ENCODE measurements at regions not wholly inside any gene's neighbourhood (a gene's known extent, or its start where the extent isn't known, plus 50 kb on each side); places are given as distances from the start of the nearest gene placed in this dataset.

DNA sequence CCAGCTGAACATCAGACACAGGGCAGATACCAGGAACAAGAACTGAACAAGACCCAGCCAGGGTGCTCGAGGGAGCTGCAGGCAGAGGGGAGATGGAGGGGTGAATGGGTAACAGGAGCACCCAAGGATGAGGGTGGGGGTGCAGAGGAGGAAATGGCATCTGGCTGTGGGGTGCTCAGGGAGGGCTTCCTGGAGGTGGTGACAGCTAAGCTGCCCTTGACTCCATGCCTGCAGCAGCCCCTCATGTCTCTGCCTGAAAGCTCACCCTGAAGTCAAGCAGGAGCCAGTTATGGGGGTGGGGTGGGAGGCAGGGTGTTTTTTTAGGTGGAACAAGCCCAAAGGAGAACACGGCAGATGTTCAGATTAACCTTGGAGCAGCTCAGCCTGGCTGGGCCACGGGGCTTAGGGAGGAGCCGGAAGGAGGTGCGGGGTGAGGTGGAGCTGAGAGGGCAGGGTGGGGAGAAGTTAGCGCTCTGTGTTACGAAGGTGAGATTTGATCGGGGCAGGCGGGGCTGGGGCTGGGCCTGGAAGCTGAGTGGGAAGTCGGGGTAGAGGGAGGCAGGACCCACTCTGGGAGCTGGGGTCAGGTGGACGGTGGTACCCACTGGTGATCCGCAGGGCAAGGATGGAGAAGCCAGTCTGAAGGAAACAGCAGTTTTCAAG, 143.0 kb downstream of the ENGASE start:
- H3K27ac ChIP-seq (ENCODE audit: extremely low read length, insufficient read depth, low read length), result no peak overlapping the region
- H4K20me1 ChIP-seq (ENCODE audit: insufficient read depth, low read length), result peaks cover 9% of the 10 kb centered on the region; the same call in 1 of the 2 replicates
- DNase-seq (ENCODE audit: low spot score), result no peak
- H3K4me3 ChIP-seq (replicated peaks in 1 of 3; ENCODE audit: insufficient read depth in 1 of 3, low read depth in 2 of 3, low read length in 3 of 3), result no peak overlapping the region
- TF ChIP-seq, protein P1, sequence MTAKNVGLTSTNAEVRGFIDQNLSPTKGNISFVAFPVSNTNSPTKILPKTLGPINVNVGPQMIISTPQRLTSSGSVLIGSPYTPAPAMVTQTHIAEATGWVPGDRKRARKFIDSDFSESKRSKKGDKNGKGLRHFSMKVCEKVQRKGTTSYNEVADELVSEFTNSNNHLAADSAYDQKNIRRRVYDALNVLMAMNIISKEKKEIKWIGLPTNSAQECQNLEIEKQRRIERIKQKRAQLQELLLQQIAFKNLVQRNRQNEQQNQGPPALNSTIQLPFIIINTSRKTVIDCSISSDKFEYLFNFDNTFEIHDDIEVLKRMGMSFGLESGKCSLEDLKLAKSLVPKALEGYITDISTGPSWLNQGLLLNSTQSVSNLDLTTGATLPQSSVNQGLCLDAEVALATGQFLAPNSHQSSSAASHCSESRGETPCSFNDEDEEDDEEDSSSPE (CRISPR knock-in tag; IDR thresholded peaks at IDR 0.05), result no peak
- TF ChIP-seq, protein P2, sequence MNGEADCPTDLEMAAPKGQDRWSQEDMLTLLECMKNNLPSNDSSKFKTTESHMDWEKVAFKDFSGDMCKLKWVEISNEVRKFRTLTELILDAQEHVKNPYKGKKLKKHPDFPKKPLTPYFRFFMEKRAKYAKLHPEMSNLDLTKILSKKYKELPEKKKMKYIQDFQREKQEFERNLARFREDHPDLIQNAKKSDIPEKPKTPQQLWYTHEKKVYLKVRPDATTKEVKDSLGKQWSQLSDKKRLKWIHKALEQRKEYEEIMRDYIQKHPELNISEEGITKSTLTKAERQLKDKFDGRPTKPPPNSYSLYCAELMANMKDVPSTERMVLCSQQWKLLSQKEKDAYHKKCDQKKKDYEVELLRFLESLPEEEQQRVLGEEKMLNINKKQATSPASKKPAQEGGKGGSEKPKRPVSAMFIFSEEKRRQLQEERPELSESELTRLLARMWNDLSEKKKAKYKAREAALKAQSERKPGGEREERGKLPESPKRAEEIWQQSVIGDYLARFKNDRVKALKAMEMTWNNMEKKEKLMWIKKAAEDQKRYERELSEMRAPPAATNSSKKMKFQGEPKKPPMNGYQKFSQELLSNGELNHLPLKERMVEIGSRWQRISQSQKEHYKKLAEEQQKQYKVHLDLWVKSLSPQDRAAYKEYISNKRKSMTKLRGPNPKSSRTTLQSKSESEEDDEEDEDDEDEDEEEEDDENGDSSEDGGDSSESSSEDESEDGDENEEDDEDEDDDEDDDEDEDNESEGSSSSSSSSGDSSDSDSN (CRISPR knock-in tag; IDR thresholded peaks at IDR 0.05), result no peak
- H3K36me3 ChIP-seq (replicated peaks in 1 of 2; ENCODE audit: control insufficient read depth in 1 of 2, insufficient read depth in 2 of 2, low read length in 2 of 2), result no peaks in the 10 kb centered on the region
- H3K27me3 ChIP-seq (ENCODE audit: control insufficient read depth in 1 of 2, insufficient read depth in 2 of 2, low read length in 2 of 2), result peaks cover 56 to 96% of the 10 kb centered on the region in 2 experiments
- no peak for FAIRE-seq
- no peak for ATAC-seq
- H3K9me3 ChIP-seq (ENCODE audit: low read length), result no peaks in the 10 kb centered on the region
- H2AFZ ChIP-seq (ENCODE audit: low read length), result no peak overlapping the region
- in situ Hi-C loops (cut with HindIII; ENCODE audit: extremely low pct_ligation_motif_present, low pct_unique_long_range_greater_than_20kb), result no loop called here
- H3K9ac ChIP-seq (ENCODE audit: insufficient read depth, low read depth, low read length), result no peak overlapping the region
- no peak overlapping the region for H3K4me2 ChIP-seq (ENCODE audit: low read depth, low read length)
- WGBS (ENCODE audit: low lambda C conversion rate), result 6% methylated on average over 12 of the region's 12 CpGs
- no TSS peak for BruUV-seq (replicated peaks)
- ChIA-PET POLR2A (no interaction called here), CTCF (ENCODE audit: low intra/inter-chr PET ratio, low total read pairs) (no interaction called here)
- no peaks in the 10 kb centered on the region for H3K4me1 ChIP-seq (ENCODE audit: insufficient read depth, low read length)
- no peaks in the 10 kb centered on the region for H3K79me2 ChIP-seq (ENCODE audit: insufficient read depth, low read length)
- intact Hi-C loops (cut with micrococcal nuclease; ENCODE audit: unreplicated experiment), result no loop called here

DNA sequence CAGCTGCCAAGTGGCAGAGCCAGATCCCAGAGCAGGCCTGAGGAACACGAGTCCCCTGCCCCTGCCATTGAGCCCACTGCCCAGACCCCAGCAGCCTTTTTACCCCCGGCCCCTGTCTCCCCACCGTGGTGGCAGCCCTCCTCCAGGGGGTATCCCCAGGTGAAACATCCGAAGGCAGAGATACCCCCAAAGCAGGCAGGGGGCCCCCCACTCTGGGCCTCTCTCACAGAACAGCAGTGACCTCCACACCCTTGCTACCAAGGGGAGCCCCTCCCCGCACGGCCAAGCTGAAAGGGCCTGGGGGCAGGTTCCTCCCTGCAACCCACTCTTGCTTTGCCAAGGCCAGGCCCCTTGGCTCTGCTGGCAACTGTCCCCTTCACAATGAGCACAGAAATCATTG, 142.2 kb downstream of the ENGASE start:
- DNase-seq (ENCODE audit: low spot score), result no peak
- ChIA-PET POLR2A (no interaction called here), CTCF (ENCODE audit: low intra/inter-chr PET ratio, low total read pairs) (no interaction called here)
- in situ Hi-C loops (cut with HindIII; ENCODE audit: extremely low pct_ligation_motif_present, low pct_unique_long_range_greater_than_20kb) (no loop called here), intact Hi-C loops (cut with micrococcal nuclease; ENCODE audit: unreplicated experiment) (no loop called here)
- no peaks in the 10 kb centered on the region for H3K9me3 ChIP-seq (ENCODE audit: low read length)
- H4K20me1 ChIP-seq (ENCODE audit: insufficient read depth, low read length), result peaks cover 9% of the 10 kb centered on the region; the same call in 1 of the 2 replicates
- BruUV-seq (replicated peaks), result no TSS peak
- H3K4me3 ChIP-seq (replicated peaks in 1 of 3; ENCODE audit: insufficient read depth in 1 of 3, low read depth in 2 of 3, low read length in 3 of 3), result no peak overlapping the region
- FAIRE-seq, result no peak
- no peak overlapping the region for H3K4me2 ChIP-seq (ENCODE audit: low read depth, low read length)
- ATAC-seq, result no peak
- no peak overlapping the region for H3K27ac ChIP-seq (ENCODE audit: extremely low read length, insufficient read depth, low read length)
- peaks cover 55 to 96% of the 10 kb centered on the region in 2 experiments for H3K27me3 ChIP-seq (ENCODE audit: control insufficient read depth in 1 of 2, insufficient read depth in 2 of 2, low read length in 2 of 2)
- WGBS (ENCODE audit: low lambda C conversion rate), result 27% methylated on average over 3 of the region's 6 CpGs
- no peaks in the 10 kb centered on the region for H3K4me1 ChIP-seq (ENCODE audit: insufficient read depth, low read length)
- no peak overlapping the region for H3K9ac ChIP-seq (ENCODE audit: insufficient read depth, low read depth, low read length)
- H3K79me2 ChIP-seq (ENCODE audit: insufficient read depth, low read length), result no peaks in the 10 kb centered on the region
- H3K36me3 ChIP-seq (replicated peaks in 1 of 2; ENCODE audit: control insufficient read depth in 1 of 2, insufficient read depth in 2 of 2, low read length in 2 of 2), result no peaks in the 10 kb centered on the region
- no peak overlapping the region for H2AFZ ChIP-seq (ENCODE audit: low read length)
- no peak for TF ChIP-seq FLYWCH1 (CRISPR knock-in tag; IDR thresholded peaks at IDR 0.05)

Measured in HepG2 (cell line).